C4-2B (cell line): ENCODE measurements at regions not wholly inside any gene's neighbourhood (a gene's known extent, or its start where the extent isn't known, plus 50 kb on each side); places are given as distances from the start of the nearest gene placed in this dataset.

Experiments
- ZFX ChIP-seq: fragments of 450-650 bp; IDR thresholded peaks from 2 replicates; pipeline ENCODE4 v1.6.1; 2017
- TF ChIP-seq, protein P1 (sequence below): fragments of 450-650 bp; conservative IDR thresholded peaks from 2 replicates; pipeline ENCODE4 v1.5.1; 2017; ENCODE audit warnings: mild to moderate bottlenecking

DNA sequence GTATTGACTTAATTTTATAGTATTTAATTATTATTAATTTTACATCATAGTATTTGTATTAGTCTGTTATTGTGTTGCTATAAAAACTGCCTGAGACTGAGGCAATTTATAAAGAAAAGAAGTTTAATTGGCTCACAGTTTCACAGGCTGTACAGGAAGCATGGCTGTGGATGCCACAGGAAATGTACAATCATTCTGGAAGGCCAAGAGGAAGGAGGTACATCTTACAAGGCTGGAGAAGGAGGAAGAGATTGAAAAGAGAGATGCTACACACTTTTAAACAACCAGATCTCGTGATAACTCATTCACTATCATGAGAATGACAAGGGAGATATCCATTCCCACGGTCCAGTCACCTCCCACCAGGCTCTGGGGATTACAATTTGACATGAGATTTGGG lies 2019.4 kb upstream of the PIK3C3 start:
- TF ChIP-seq, protein P1, sequence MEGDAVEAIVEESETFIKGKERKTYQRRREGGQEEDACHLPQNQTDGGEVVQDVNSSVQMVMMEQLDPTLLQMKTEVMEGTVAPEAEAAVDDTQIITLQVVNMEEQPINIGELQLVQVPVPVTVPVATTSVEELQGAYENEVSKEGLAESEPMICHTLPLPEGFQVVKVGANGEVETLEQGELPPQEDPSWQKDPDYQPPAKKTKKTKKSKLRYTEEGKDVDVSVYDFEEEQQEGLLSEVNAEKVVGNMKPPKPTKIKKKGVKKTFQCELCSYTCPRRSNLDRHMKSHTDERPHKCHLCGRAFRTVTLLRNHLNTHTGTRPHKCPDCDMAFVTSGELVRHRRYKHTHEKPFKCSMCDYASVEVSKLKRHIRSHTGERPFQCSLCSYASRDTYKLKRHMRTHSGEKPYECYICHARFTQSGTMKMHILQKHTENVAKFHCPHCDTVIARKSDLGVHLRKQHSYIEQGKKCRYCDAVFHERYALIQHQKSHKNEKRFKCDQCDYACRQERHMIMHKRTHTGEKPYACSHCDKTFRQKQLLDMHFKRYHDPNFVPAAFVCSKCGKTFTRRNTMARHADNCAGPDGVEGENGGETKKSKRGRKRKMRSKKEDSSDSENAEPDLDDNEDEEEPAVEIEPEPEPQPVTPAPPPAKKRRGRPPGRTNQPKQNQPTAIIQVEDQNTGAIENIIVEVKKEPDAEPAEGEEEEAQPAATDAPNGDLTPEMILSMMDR, result no peak
- no peak for TF ChIP-seq ZFX
